K562 (cell line): ENCODE measurements at regions not wholly inside any gene's neighbourhood (a gene's known extent, or its start where the extent isn't known, plus 50 kb on each side); places are given as distances from the start of the nearest gene placed in this dataset.

Experiments used
- NR3C1 ChIP-seq: sonication (generic); formaldehyde crosslinking; IDR thresholded peaks from 2 replicates; pipeline ENCODE4 v1.8.1; 2022; ENCODE audit warnings: missing genetic modification reagents
- RHOXF2B ChIP-seq: fragments of 250-450 bp; sonication (Bioruptor Pico); conservative IDR thresholded peaks from 2 replicates; pipeline ENCODE4 v1.5.1; 2021
- ZBTB7A ChIP-seq: IDR thresholded peaks from 2 replicates; pipeline ENCODE4 v1.6.1; 2011; ENCODE audit warnings: low read depth, mild to moderate bottlenecking, low read length, moderate library complexity, borderline replicate concordance; ENCODE audit not compliant: control insufficient read depth

- no peak for TF ChIP-seq RHOXF2B (CRISPR knock-in tag)
- TF ChIP-seq ZBTB7A: no peak
- TF ChIP-seq NR3C1 (CRISPR knock-in tag): no peak
These were observed 206.6 kb downstream of the ICE1 start for GRCh38 chr5:5628866-5629606.
